ENCODE measurements at regions not wholly inside any gene's neighbourhood (a gene's known extent, or its start where the extent isn't known, plus 50 kb on each side); places are given as distances from the start of the nearest gene placed in this dataset.

GRCh38 chr2:238693337-238694093 lies 154.4 kb upstream of the TWIST2 start:
- no peak for TF ChIP-seq CTCF (tag by site-specific recombination; IDR thresholded peaks at IDR 0.05)
- TF ChIP-seq PRDM10 (tag by site-specific recombination; IDR thresholded peaks at IDR 0.05): no peak
- no peak for TF ChIP-seq ZFP69B (tag by site-specific recombination; IDR thresholded peaks at IDR 0.05)
- TF ChIP-seq ZNF23 (tag by site-specific recombination; IDR thresholded peaks at IDR 0.05; ENCODE audit: borderline replicate concordance): no peak
- TF ChIP-seq SP2 (tag by site-specific recombination; IDR thresholded peaks at IDR 0.05): no peak
- TF ChIP-seq GLIS2 (tag by site-specific recombination; IDR thresholded peaks at IDR 0.05): no peak
- TF ChIP-seq ZNF37A (tag by site-specific recombination; IDR thresholded peaks at IDR 0.05): no peak
- no peak for TF ChIP-seq ZNF660 (tag by site-specific recombination; IDR thresholded peaks at IDR 0.05)
